Activated CD8-positive, alpha-beta memory T cell treated with anti-CD3 and anti-CD28 coated beads, Interleukin-2, amount 10 ng/mL, durations not matched to agents 7 days and 5 days (primary cell): ENCODE measurements at regions not wholly inside any gene's neighbourhood (a gene's known extent, or its start where the extent isn't known, plus 50 kb on each side); places are given as distances from the start of the nearest gene placed in this dataset.

Source experiments
- ATAC-seq: fragments of 150-1000 bp; cut with Tn5 transposase; one replicate; pipeline ENCODE4 v1.10.0; 2021; ENCODE audit warnings: moderate library complexity
- CTCF ChIA-PET: fragments of 350-600 bp; sonication (Branson Sonifier 250); formaldehyde crosslinking; loops from one replicate; lab custom pipeline; 2021; ENCODE audit warnings: antibody characterized with exemption; lab: Charles Lee
- DNase-seq: peaks from one replicate; pipeline ENCODE4 v3.0.0-alpha.2; 2020
- H3K27ac Mint-ChIP-seq: one replicate; pipeline ENCODE4 v1.8.0; 2021; ENCODE audit warnings: mild to moderate bottlenecking, mixed read lengths
- H3K27me3 Mint-ChIP-seq: one replicate; pipeline ENCODE4 v1.8.0; 2021; ENCODE audit warnings: mixed read lengths
- H3K36me3 Mint-ChIP-seq: one replicate; pipeline ENCODE4 v1.8.0; 2021; ENCODE audit warnings: mild to moderate bottlenecking, mixed read lengths
- H3K4me1 Mint-ChIP-seq: one replicate; pipeline ENCODE4 v1.8.0; 2021; ENCODE audit warnings: mixed read lengths
- H3K4me3 Mint-ChIP-seq: one replicate; pipeline ENCODE4 v1.8.0; 2021; ENCODE audit warnings: mild to moderate bottlenecking, moderate library complexity, mixed read lengths
- H3K9me3 Mint-ChIP-seq: one replicate; pipeline ENCODE4 v1.8.0; 2022; ENCODE audit warnings: low read depth, mixed read lengths

DNA sequence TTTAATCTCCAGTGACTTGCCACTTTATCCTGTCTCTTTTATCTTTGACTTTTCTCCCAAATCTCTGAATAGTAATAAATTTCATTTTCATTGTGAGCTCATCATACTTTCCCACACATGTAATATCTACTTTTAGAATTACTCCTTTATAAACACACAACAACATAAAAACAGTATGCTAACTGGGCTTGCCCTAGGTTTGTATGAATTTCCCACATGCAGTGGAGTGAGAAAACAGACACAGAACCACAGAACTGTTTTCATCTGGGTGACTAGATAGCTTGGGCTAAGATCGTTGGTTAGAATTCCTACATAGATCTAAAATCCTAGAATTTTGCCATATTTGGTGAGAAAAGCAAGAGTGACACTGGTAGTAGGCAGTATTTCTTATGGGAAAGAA is 409.5 kb downstream of the SPRY1 start:
- DNase-seq = no peak
- no peak for ATAC-seq
- Mint-ChIP-seq H3K4me1 (no peaks in the 10 kb centered on the region), H3K4me3 (no peak overlapping the region), H3K9me3 (no peaks in the 10 kb centered on the region), H3K27me3 (peaks cover 5% of the 10 kb centered on the region), H3K27ac (no peak overlapping the region), H3K36me3 (no peaks in the 10 kb centered on the region)
- CTCF ChIA-PET = no interaction called here

DNA sequence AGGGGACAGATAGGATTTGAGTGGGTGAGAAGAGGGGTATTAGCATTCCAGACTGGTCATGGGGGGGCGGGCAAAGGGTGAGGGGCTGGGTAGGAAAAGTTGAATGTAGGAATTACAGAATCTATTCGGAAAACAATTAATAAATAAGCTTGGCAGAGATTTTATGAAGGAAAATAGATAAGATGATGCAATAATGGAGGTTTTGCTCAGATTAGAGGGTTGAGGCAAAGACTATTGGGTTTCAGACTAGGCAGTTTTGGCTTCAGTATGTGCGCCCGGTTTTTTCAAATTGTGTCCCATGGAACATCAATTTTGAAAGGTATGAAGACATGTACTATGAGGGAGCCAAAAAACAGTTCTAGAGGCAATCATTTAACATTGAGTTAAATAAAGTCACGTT is 410.6 kb downstream of the SPRY1 start:
- Mint-ChIP-seq H3K27ac (no peak overlapping the region), H3K4me1 (no peaks in the 10 kb centered on the region), H3K9me3 (no peaks in the 10 kb centered on the region), H3K36me3 (no peaks in the 10 kb centered on the region), H3K27me3 (peaks cover 5% of the 10 kb centered on the region), H3K4me3 (no peak overlapping the region)
- ATAC-seq = no peak
- CTCF ChIA-PET = no interaction called here
- no peak for DNase-seq

DNA sequence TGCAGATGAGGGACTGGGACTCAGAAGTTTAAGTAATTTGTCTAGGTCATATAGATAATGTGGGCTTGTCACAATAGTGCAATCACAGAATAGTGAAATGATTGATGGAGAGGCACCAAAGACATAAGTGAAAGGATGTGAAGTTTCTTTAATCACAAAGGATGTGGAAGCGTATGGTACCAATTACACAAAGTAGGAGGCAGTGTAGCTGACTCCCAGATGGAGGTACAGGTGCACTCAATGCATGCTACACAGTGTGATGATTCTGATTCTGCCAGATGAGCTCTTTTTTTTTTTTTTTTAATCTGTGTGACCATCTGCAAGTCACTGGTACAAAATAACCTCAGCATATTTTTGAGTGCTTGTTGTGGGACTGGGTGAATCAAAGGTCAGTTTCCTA is 411.3 kb downstream of the SPRY1 start:
- H3K4me1 Mint-ChIP-seq = no peaks in the 10 kb centered on the region
- no peak for DNase-seq
- no peaks in the 10 kb centered on the region for H3K9me3 Mint-ChIP-seq
- no peak overlapping the region for H3K27ac Mint-ChIP-seq
- H3K4me3 Mint-ChIP-seq = no peak overlapping the region
- peaks cover 5% of the 10 kb centered on the region for H3K27me3 Mint-ChIP-seq
- no peaks in the 10 kb centered on the region for H3K36me3 Mint-ChIP-seq
- no peak for ATAC-seq
- CTCF ChIA-PET = no interaction called here

DNA sequence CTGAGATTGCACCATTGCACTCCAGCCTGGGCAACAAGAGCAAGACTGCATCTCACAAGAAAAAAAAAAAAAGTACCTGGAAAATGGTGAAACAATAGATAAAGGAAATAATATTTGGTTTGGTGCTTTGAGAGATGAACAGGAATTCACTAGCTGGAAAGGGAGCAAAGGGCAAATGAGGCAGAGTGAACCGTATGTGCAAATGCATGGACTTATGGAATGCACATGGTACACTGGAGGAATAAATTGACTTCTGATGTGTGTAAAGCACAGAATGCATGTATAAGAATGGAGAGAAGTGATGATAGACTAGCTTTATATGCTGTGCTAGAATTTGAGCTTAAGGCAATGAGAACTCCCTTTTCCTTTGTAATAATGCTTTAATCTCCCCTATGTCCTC is 413.3 kb downstream of the SPRY1 start:
- DNase-seq (no peak), ATAC-seq (no peak)
- H3K4me1 Mint-ChIP-seq = no peaks in the 10 kb centered on the region
- H3K4me3 Mint-ChIP-seq = no peak overlapping the region
- H3K36me3 Mint-ChIP-seq = no peaks in the 10 kb centered on the region
- CTCF ChIA-PET = no interaction called here
- H3K27ac Mint-ChIP-seq = no peak overlapping the region
- H3K27me3 Mint-ChIP-seq = peaks cover 2% of the 10 kb centered on the region
- no peaks in the 10 kb centered on the region for H3K9me3 Mint-ChIP-seq

DNA sequence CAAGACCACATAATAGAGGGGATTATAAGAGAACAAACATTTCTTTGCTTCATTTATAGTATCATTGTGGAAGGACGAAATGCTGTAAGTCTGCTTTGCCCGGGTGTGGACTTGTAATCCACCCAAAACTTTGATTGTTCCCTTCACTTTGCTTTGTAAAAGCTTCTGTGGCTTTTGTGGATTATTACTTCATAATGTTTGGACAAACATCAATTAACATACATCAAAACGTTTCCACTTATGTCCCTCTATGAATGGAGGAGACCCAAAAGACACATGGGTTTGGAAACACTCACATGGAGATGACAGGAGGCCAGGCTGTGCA is 415.4 kb downstream of the SPRY1 start:
- Mint-ChIP-seq H3K27ac (no peak overlapping the region), H3K36me3 (no peaks in the 10 kb centered on the region), H3K9me3 (no peaks in the 10 kb centered on the region), H3K27me3 (peaks cover 2% of the 10 kb centered on the region), H3K4me1 (no peaks in the 10 kb centered on the region), H3K4me3 (no peak overlapping the region)
- CTCF ChIA-PET = no interaction called here
- ATAC-seq = no peak
- DNase-seq = no peak

DNA sequence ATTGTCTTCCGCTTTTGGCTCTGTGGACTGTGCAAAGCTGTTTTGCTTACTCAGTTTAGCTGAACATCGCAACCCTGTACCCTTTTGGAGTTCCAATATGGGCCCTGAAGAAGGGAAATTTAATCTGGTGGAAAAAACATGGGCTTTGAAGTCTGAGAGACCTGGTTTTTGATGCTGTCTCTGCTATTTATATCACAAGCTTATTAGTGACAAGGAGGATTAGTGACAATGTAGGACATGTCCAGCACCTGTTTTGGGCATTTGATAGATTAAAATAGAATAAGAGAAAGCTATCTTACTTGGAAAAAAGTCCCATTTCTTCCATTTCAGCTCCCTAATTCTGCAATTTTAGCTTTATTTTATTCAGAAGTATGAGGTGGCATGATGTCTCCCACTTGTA is 417.3 kb downstream of the SPRY1 start:
- Mint-ChIP-seq H3K4me1 (no peaks in the 10 kb centered on the region), H3K4me3 (no peak overlapping the region), H3K27ac (no peak overlapping the region), H3K36me3 (no peaks in the 10 kb centered on the region), H3K9me3 (no peaks in the 10 kb centered on the region), H3K27me3 (peaks cover 2% of the 10 kb centered on the region)
- CTCF ChIA-PET = no interaction called here
- DNase-seq = no peak
- ATAC-seq = no peak

DNA sequence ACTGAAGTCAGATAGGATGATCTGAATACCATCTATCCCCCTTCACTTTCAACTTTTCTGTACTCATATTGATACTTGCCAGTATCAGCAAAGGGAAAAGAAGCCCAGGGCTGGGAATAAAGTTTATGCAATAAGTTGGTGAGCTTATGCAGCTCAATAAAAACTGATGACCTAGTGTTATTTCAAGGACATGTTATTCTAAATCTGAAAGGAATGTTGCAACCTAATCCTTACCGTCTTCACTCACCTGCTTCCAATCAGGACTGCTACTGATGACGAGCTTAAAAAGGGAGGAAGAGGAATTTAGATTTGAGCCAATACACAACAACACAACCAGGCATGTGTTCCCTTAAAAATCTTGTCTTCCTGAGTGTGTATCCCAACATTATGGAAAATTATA is 419.9 kb downstream of the SPRY1 start:
- ATAC-seq (no peak), DNase-seq (no peak)
- Mint-ChIP-seq H3K27ac (no peak overlapping the region), H3K36me3 (no peaks in the 10 kb centered on the region), H3K27me3 (peaks cover 2% of the 10 kb centered on the region), H3K9me3 (no peaks in the 10 kb centered on the region), H3K4me1 (no peaks in the 10 kb centered on the region), H3K4me3 (no peak overlapping the region)
- CTCF ChIA-PET = no interaction called here

DNA sequence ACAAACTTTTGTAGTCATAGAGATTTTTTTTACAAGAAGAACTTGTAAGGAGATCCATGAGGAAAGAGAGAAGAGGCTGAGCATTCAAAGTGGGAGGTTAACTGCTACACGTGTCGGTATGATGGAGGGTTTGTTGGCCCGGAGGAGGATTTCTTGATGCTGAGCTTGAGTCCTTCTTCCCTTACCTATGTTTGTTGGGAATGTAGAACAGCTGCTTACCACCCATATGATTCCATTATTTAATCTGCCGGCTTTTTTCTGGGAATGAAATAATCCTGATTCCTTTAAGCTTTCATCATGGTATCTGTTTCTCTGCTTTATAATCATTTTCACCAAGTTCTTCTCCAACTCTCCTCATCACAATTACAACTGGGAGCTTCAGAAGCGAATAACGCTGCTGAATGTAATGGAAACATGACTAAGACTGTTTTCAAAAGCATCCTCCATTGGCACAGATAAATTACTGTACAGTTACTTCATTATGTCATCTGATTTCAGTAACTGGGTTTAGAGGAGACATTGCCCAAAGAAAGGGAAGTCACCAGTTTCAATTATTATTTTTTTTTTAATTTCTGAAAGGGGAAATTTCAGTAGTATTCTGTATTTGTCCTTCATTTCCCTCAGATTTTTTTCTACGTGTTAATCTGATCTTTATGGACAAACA is 420.6 kb downstream of the SPRY1 start:
- no peak overlapping the region for H3K4me3 Mint-ChIP-seq
- no peaks in the 10 kb centered on the region for H3K4me1 Mint-ChIP-seq
- H3K27me3 Mint-ChIP-seq = peaks cover 2% of the 10 kb centered on the region
- CTCF ChIA-PET = no interaction called here
- no peak overlapping the region for H3K27ac Mint-ChIP-seq
- DNase-seq = no peak
- ATAC-seq = no peak
- H3K36me3 Mint-ChIP-seq = no peaks in the 10 kb centered on the region
- no peaks in the 10 kb centered on the region for H3K9me3 Mint-ChIP-seq

DNA sequence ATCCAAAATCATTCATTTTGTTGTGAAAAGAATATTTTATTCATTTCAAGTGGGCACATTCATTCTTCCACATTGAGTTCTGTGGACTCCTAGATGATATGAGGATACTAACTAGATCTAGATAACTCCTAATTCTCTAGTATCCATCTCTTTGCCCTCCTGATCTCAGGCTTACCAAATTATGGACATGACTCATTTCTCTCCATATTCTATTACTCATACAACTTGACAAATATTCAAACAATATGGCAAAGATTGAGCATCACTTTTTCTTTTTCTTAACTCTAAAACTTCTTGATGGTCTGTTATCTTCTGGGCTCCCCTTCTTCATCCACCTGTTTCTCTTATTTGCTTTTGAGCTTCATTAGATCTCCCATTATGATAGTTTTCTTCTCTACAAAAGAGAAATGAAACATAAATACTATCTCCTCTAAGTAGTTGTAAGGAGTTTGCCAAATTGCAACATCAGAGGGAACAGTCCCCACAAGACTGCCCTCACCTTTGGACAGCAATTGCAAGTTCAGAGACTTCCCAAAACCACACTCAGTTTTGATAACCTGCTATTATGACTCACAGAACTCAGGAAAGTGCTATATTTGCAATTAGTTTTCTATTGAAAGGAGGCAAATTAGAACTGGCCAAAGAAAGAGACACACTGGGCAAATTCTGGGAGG is 422.9 kb downstream of the SPRY1 start:
- H3K9me3 Mint-ChIP-seq = no peaks in the 10 kb centered on the region
- H3K27ac Mint-ChIP-seq = no peak overlapping the region
- no peaks in the 10 kb centered on the region for H3K36me3 Mint-ChIP-seq
- H3K4me3 Mint-ChIP-seq = no peak overlapping the region
- ATAC-seq = no peak
- DNase-seq = no peak
- H3K4me1 Mint-ChIP-seq = no peaks in the 10 kb centered on the region
- CTCF ChIA-PET = no interaction called here
- peaks cover 9% of the 10 kb centered on the region for H3K27me3 Mint-ChIP-seq

DNA sequence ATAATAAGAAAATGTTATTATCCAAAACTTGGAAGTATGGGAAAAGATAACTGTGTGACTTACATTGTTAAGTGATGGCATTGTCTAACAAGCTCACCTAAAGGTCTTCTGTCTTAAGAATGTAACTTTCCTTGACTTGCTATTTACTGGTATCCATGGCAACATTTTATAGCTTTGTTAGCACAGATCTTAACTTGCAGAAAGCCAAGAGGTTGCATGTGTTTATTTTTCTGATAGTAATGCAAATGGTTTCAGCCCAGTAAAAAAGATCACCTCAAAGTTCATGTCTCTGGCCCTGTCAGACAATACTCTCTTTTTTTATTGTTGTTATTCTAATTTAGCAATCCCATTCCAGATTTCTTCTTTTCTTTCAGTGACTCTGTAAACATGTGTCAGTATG is 425.3 kb downstream of the SPRY1 start:
- Mint-ChIP-seq H3K27ac (no peak overlapping the region), H3K4me1 (no peaks in the 10 kb centered on the region), H3K9me3 (no peaks in the 10 kb centered on the region), H3K36me3 (no peaks in the 10 kb centered on the region), H3K4me3 (no peak overlapping the region), H3K27me3 (peaks cover 16% of the 10 kb centered on the region)
- DNase-seq = no peak
- no peak for ATAC-seq
- CTCF ChIA-PET = no interaction called here

DNA sequence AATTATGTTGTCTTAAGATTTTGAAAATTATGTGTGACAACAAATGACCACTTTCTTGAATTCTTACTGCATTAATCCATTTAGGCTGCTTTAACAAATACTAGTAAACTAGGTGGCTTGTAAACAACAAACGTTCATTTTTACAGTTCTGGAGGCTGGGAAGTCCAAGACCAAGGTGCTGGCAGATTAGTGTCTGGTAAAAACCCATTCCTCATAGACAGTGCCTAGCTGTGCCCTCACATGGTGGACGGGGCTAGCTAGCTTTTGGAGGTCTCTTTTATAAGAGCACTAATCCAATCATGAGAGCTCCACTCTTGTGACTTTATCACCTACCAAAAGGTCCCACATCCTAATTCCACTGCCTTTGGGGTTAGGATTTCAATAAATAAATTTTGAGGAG is 425.8 kb downstream of the SPRY1 start:
- Mint-ChIP-seq H3K36me3 (no peaks in the 10 kb centered on the region), H3K4me3 (no peak overlapping the region), H3K27ac (no peak overlapping the region), H3K9me3 (no peaks in the 10 kb centered on the region), H3K4me1 (no peaks in the 10 kb centered on the region), H3K27me3 (peaks cover 16% of the 10 kb centered on the region)
- ATAC-seq (no peak), DNase-seq (no peak)
- CTCF ChIA-PET = no interaction called here

DNA sequence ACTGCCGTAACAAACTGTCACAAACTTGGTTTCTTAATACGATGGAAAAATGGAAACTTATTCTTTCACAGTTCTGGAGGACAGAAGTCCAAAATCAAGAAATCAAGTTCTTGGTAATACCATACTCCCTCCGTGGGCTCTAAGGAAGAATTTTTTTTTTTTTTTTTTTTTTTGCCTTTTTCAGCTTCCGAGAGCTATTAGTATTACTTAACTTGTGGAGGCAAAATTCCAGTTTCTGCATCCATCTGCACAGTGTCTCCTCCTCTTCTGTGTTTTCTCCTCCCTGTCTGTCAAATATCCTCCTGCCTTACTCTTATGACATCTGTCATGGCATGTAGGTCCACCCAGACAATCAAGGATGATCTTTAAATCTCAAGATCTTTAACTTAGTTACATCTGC is 426.6 kb downstream of the SPRY1 start:
- Mint-ChIP-seq H3K4me3 (no peak overlapping the region), H3K4me1 (no peaks in the 10 kb centered on the region), H3K27me3 (peaks cover 18% of the 10 kb centered on the region), H3K27ac (no peak overlapping the region), H3K36me3 (no peaks in the 10 kb centered on the region), H3K9me3 (no peaks in the 10 kb centered on the region)
- DNase-seq (no peak), ATAC-seq (no peak)
- CTCF ChIA-PET = no interaction called here

DNA sequence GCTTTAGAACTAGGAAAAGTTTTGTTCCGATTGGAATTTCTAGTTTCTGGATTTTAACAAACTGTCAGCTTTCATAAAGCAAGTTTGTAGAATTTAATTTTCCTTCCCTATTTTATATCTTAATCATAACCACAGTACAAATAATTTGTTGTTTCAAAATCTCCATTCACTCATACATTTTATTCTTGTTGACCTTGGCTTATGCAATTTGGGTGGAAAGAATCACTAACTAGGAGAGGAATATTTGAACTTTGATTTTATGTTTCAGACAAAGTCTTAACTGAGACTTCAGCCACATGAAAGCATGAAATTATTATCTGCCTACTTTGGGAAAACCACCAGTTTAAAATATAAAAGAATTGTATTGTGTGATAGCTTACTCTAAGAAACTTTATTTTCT is 427.9 kb downstream of the SPRY1 start:
- no peak for DNase-seq
- Mint-ChIP-seq H3K4me1 (no peaks in the 10 kb centered on the region), H3K27ac (no peak overlapping the region), H3K9me3 (no peaks in the 10 kb centered on the region), H3K4me3 (no peak overlapping the region), H3K36me3 (no peaks in the 10 kb centered on the region), H3K27me3 (peaks cover 18% of the 10 kb centered on the region)
- ATAC-seq = no peak
- CTCF ChIA-PET = no interaction called here

DNA sequence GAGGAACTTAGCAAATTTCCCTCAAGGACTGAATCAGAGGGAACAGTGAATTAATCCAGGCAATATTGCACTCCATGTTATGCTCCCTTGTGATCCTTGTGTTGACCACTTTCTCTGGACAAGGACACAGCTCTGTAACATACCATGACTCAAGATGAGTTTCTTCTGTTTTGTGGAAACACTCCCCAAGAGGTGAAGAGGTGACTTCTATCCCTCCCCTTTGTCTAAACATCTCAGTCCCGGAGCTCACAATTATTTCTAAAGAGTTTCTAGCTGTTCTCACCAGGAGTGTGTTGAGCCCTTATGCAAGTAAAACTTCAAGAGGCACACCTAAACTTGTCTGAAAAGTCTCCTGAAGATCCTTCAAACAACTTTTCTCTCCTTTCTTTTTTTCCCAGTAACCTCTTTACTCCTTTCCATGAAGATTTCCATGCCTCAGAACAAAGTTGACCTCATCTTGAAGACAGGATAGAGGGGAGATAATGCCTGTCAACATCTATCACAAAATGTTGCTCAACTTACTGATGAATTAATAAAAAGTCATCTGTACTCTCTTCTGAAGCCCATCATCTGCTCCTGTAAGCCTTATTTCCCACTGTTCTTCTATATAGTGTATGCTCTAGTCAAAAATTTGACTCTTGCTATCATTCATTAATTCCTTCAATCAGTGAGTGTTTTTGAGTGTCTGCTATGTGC is 429.1 kb downstream of the SPRY1 start:
- Mint-ChIP-seq H3K27ac (no peak overlapping the region), H3K4me3 (no peak overlapping the region), H3K27me3 (peaks cover 18% of the 10 kb centered on the region), H3K4me1 (no peaks in the 10 kb centered on the region), H3K36me3 (no peaks in the 10 kb centered on the region), H3K9me3 (no peaks in the 10 kb centered on the region)
- CTCF ChIA-PET = no interaction called here
- no peak for DNase-seq
- no peak for ATAC-seq
